ENCODE measurements at regions not wholly inside any gene's neighbourhood (a gene's known extent, or its start where the extent isn't known, plus 50 kb on each side); places are given as distances from the start of the nearest gene placed in this dataset.

- Histone ChIP-seq H3K27me3 (ENCODE audit: insufficient read depth, low read length) (peaks cover 9% of the 10 kb centered on the region), H2BK12ac (ENCODE audit: insufficient read length, low read depth, low read length) (no peak overlapping the region), H3K4me1 (ENCODE audit: insufficient read depth, low read length) (no peaks in the 10 kb centered on the region), H3K23ac (ENCODE audit: insufficient read length, low read depth, low read length) (no peak overlapping the region), H2BK120ac (ENCODE audit: low read depth, low read length, poor library complexity, severe bottlenecking) (no peak overlapping the region), H2AK5ac (ENCODE audit: insufficient read length, low read length) (no peak overlapping the region), H3K56ac (ENCODE audit: insufficient read length, low read depth, low read length) (no peak overlapping the region), H2BK15ac (ENCODE audit: low read depth, low read length) (no peak overlapping the region), H3K9me3 (ENCODE audit: control insufficient read depth, low read depth, low read length) (no peaks in the 10 kb centered on the region), H3K79me1 (ENCODE audit: insufficient read depth, low read depth, low read length, poor library complexity, severe bottlenecking) (no peaks in the 10 kb centered on the region), H4K20me1 (ENCODE audit: control insufficient read depth, insufficient read depth, insufficient read length) (no peaks in the 10 kb centered on the region), H4K91ac (ENCODE audit: insufficient read length, low read depth, low read length) (no peak overlapping the region), H3K14ac (ENCODE audit: insufficient read depth, low read length) (no peak overlapping the region; the same call in 1 of the 2 replicates), H3K79me2 (ENCODE audit: insufficient read depth, low read length) (no peaks in the 10 kb centered on the region), H2BK5ac (ENCODE audit: insufficient read length, low read length) (no peak overlapping the region), H2AFZ (ENCODE audit: low read length) (no peak overlapping the region), H3K18ac (ENCODE audit: insufficient read length, low read depth, low read length) (no peak overlapping the region), H3K4ac (ENCODE audit: low read depth, low read length) (no peak overlapping the region), H3K4me2 (ENCODE audit: insufficient read depth, insufficient read length, low read length) (no peak overlapping the region), H3K9ac (ENCODE audit: extremely low read depth, insufficient read length, low read length) (no peak overlapping the region), H4K8ac (replicated peaks; ENCODE audit: insufficient read length, low read depth, low read length) (no peak overlapping the region), H4K5ac (ENCODE audit: insufficient read length, low read depth, low read length) (no peak overlapping the region), H3T11ph (ENCODE audit: low read length) (no peak overlapping the region), H2BK20ac (ENCODE audit: low read depth, low read length, poor library complexity, severe bottlenecking) (no peak overlapping the region), H3K23me2 (ENCODE audit: insufficient read length, low read depth, low read length, poor library complexity, severe bottlenecking) (no peaks in the 10 kb centered on the region), H3K27ac (ENCODE audit: insufficient read length, low read depth, low read length) (no peak overlapping the region)
- peaks cover 11% of the 10 kb centered on the region for H3K27me3 Mint-ChIP-seq (ENCODE audit: low read depth)
- no peaks in the 10 kb centered on the region for H3K36me3 Mint-ChIP-seq (ENCODE audit: insufficient read depth in 1 of 3, low read depth in 3 of 3)
- no peaks in the 10 kb centered on the region; a peak in 1 of 5 replicates for H3K9me3 Mint-ChIP-seq
- H3K27ac Mint-ChIP-seq, result no peak overlapping the region
- no peak for DNase-seq
- TF ChIP-seq CTCF (conservative IDR thresholded peaks at IDR 0.05), result no peak
- H3K4me1 Mint-ChIP-seq, result peaks cover 18% of the 10 kb centered on the region in 2 experiments
- no peak overlapping the region for H3K4me3 Mint-ChIP-seq
- no CpG with 5 or more reads among the region's 13 CpGs for WGBS (ENCODE audit: extremely low coverage, insufficient read length, low lambda C conversion rate)
Observed at GRCh38 chr3:21226086-21226485, 524.9 kb downstream of the ZNF385D start.

All from H9 (cell line).